HepG2 (cell line): ENCODE measurements at regions not wholly inside any gene's neighbourhood (a gene's known extent, or its start where the extent isn't known, plus 50 kb on each side); places are given as distances from the start of the nearest gene placed in this dataset.

Experiments
- ATAC-seq: fragments of 200-7000 bp; cut with Tn5 transposase; 3 replicates; pipeline ENCODE4 v1.9.1; 2020; ENCODE audit warnings: mild to moderate bottlenecking, moderate library complexity
- BruUV-seq: library from RNA; stranded (reverse); fragments of 400-500 nt; replicated peaks from 2 replicates; lab custom pipeline; 2021; lab: Mats Ljungman, UMichigan
- CTCF ChIA-PET: fragments of 300-600 bp; formaldehyde crosslinking; extraction: SDS; loops from one replicate; lab custom pipeline; 2021; ENCODE audit warnings: low total read pairs, inconsistent platforms, low intra/inter-chr PET ratio; lab: Yijun Ruan, JAX
- POLR2A ChIA-PET: fragments of 350-600 bp; sonication (Branson Sonifier 250); formaldehyde crosslinking; loops from one replicate; lab custom pipeline; 2020; ENCODE audit warnings: antibody characterized with exemption, inconsistent platforms; lab: Yijun Ruan, JAX
- DNase-seq: peaks from one replicate; pipeline ENCODE4 v3.0.0-alpha.2; 2015; ENCODE audit warnings: low spot score
- FAIRE-seq: peaks from 3 replicates; lab custom pipeline; 2011; peaks lifted over from hg19 to GRCh38; lab: Jason Lieb, UNC
- H2AFZ ChIP-seq: one replicate; pipeline ENCODE4 v1.6.1; 2011; ENCODE audit warnings: low read length, inconsistent platforms
- H3K27ac ChIP-seq: fragments of 300-600 bp; 3 replicates; pipeline ENCODE4 v1.8.0; 2011; ENCODE audit warnings: mixed run types, mild to moderate bottlenecking, mixed read lengths, low read length, inconsistent platforms; ENCODE audit not compliant: insufficient read depth; ENCODE audit errors: extremely low read length
- H3K27me3 ChIP-seq, 2 experiments: fragments of 200-600 bp in 1 of 2; 2 replicates in 1 of 2; 3 replicates in 1 of 2; pipeline versions ENCODE4 v1.6.0 to v1.8.0; 2011; ENCODE audit warnings: low read length in 2 of 2, mild to moderate bottlenecking in 2 of 2, moderate library complexity in 2 of 2, inconsistent platforms in 1 of 2; ENCODE audit not compliant: insufficient read depth in 2 of 2, control insufficient read depth in 1 of 2
- H3K36me3 ChIP-seq, 2 experiments: fragments of 200-600 bp in 1 of 2; replicated peaks in 1 of 2; 2 replicates in 1 of 2; 3 replicates in 1 of 2; pipeline versions ENCODE4 v1.5.1 to v1.8.0; 2011; ENCODE audit warnings: low read length in 2 of 2, inconsistent platforms in 1 of 2; ENCODE audit not compliant: insufficient read depth in 2 of 2, control insufficient read depth in 1 of 2
- H3K4me1 ChIP-seq: 2 replicates; pipeline ENCODE4 v1.5.1; 2012; ENCODE audit warnings: low read length, inconsistent platforms; ENCODE audit not compliant: insufficient read depth
- H3K4me2 ChIP-seq: 2 replicates; pipeline ENCODE4 v1.6.0; 2011; ENCODE audit warnings: low read depth, low read length, inconsistent platforms
- H3K4me3 ChIP-seq, 3 experiments: fragments of 200-600 bp in 1 of 3; sonication (generic), shearing (Covaris generic) in 1 of 3; replicated peaks in 1 of 3; 2 replicates each; pipeline ENCODE4 v1.5.1; 2011 to 2016; ENCODE audit warnings: low read length in 3 of 3, inconsistent platforms in 2 of 3, low read depth in 2 of 3, mild to moderate bottlenecking in 2 of 3, control low read depth in 1 of 3, mixed read lengths in 1 of 3; ENCODE audit not compliant: insufficient read depth in 1 of 3
- H3K79me2 ChIP-seq: one replicate; pipeline ENCODE4 v1.6.1; 2011; ENCODE audit warnings: low read length, inconsistent platforms; ENCODE audit not compliant: insufficient read depth
- H3K9ac ChIP-seq: 2 replicates; pipeline ENCODE4 v1.6.0; 2011; ENCODE audit warnings: mild to moderate bottlenecking, low read depth, low read length, inconsistent platforms; ENCODE audit not compliant: insufficient read depth
- H3K9me3 ChIP-seq: 2 replicates; pipeline ENCODE4 v1.5.1; 2012; ENCODE audit warnings: mild to moderate bottlenecking, low read length
- H4K20me1 ChIP-seq: 2 replicates; pipeline ENCODE4 v1.6.0; 2011; ENCODE audit warnings: inconsistent platforms, mild to moderate bottlenecking, low read length, moderate library complexity; ENCODE audit not compliant: insufficient read depth
- E2F1 ChIP-seq: sonication (generic); formaldehyde crosslinking; IDR thresholded peaks from 2 replicates; pipeline ENCODE4 v1.5.0; 2020; ENCODE audit warnings: missing genetic modification reagents
- KAT2B ChIP-seq: fragments of 150-350 bp; IDR thresholded peaks from 2 replicates; pipeline ENCODE4 v1.6.1; 2014; ENCODE audit warnings: low read depth, low read length, borderline replicate concordance
- RAD21 ChIP-seq: fragments of 450-650 bp; formaldehyde crosslinking; IDR thresholded peaks from 2 replicates; pipeline ENCODE4 v1.5.0; 2020; ENCODE audit warnings: mild to moderate bottlenecking
- WGBS: methylation state at CpG from one replicate; pipeline ENCODE4 v1.1.6; 2017; ENCODE audit warnings: low lambda C conversion rate; 5-methylcytosine and 5-hydroxymethylcytosine counted together
- in situ Hi-C: cut with HindIII; loops from 2 replicates; pipeline ENCODE4 v1.10.0; 2017; ENCODE audit warnings: low pct_unique_long_range_greater_than_20kb; ENCODE audit not compliant: extremely low pct_ligation_motif_present
- intact Hi-C: fragments of 100-400 bp; cut with micrococcal nuclease; formaldehyde crosslinking; loops from one replicate; pipeline ENCODE4 v1.10.0; 2022; ENCODE audit not compliant: unreplicated experiment
- TF ChIP-seq, protein P1 (sequence below): sonication (generic); formaldehyde crosslinking; IDR thresholded peaks from 2 replicates; pipeline ENCODE4 v1.5.0; 2020; ENCODE audit warnings: mild to moderate bottlenecking, missing genetic modification reagents, borderline replicate concordance
- TF ChIP-seq, protein P2 (sequence below): sonication (generic); formaldehyde crosslinking; IDR thresholded peaks from 2 replicates; pipeline ENCODE4 v1.8.1; 2022; ENCODE audit warnings: mild to moderate bottlenecking, missing genetic modification reagents
- TF ChIP-seq, protein P3 (sequence below): sonication (generic); formaldehyde crosslinking; IDR thresholded peaks from 2 replicates; pipeline ENCODE4 v1.5.0; 2020; ENCODE audit warnings: mild to moderate bottlenecking, missing genetic modification reagents, borderline replicate concordance

- TF ChIP-seq, protein P1, sequence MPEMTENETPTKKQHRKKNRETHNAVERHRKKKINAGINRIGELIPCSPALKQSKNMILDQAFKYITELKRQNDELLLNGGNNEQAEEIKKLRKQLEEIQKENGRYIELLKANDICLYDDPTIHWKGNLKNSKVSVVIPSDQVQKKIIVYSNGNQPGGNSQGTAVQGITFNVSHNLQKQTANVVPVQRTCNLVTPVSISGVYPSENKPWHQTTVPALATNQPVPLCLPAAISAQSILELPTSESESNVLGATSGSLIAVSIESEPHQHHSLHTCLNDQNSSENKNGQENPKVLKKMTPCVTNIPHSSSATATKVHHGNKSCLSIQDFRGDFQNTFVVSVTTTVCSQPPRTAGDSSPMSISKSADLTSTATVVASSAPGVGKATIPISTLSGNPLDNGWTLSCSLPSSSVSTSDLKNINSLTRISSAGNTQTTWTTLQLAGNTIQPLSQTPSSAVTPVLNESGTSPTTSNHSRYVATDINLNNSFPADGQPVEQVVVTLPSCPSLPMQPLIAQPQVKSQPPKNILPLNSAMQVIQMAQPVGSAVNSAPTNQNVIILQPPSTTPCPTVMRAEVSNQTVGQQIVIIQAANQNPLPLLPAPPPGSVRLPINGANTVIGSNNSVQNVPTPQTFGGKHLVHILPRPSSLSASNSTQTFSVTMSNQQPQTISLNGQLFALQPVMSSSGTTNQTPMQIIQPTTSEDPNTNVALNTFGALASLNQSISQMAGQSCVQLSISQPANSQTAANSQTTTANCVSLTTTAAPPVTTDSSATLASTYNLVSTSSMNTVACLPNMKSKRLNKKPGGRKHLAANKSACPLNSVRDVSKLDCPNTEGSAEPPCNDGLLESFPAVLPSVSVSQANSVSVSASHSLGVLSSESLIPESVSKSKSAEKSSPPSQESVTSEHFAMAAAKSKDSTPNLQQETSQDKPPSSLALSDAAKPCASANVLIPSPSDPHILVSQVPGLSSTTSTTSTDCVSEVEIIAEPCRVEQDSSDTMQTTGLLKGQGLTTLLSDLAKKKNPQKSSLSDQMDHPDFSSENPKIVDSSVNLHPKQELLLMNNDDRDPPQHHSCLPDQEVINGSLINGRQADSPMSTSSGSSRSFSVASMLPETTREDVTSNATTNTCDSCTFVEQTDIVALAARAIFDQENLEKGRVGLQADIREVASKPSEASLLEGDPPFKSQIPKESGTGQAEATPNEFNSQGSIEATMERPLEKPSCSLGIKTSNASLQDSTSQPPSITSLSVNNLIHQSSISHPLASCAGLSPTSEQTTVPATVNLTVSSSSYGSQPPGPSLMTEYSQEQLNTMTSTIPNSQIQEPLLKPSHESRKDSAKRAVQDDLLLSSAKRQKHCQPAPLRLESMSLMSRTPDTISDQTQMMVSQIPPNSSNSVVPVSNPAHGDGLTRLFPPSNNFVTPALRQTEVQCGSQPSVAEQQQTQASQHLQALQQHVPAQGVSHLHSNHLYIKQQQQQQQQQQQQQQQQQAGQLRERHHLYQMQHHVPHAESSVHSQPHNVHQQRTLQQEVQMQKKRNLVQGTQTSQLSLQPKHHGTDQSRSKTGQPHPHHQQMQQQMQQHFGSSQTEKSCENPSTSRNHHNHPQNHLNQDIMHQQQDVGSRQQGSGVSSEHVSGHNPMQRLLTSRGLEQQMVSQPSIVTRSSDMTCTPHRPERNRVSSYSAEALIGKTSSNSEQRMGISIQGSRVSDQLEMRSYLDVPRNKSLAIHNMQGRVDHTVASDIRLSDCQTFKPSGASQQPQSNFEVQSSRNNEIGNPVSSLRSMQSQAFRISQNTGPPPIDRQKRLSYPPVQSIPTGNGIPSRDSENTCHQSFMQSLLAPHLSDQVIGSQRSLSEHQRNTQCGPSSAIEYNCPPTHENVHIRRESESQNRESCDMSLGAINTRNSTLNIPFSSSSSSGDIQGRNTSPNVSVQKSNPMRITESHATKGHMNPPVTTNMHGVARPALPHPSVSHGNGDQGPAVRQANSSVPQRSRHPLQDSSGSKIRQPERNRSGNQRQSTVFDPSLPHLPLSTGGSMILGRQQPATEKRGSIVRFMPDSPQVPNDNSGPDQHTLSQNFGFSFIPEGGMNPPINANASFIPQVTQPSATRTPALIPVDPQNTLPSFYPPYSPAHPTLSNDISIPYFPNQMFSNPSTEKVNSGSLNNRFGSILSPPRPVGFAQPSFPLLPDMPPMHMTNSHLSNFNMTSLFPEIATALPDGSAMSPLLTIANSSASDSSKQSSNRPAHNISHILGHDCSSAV, result no peak
Measured at GRCh38 chr16:55044201-55044975, 113.7 kb downstream of the IRX5 start (continued).

DNA sequence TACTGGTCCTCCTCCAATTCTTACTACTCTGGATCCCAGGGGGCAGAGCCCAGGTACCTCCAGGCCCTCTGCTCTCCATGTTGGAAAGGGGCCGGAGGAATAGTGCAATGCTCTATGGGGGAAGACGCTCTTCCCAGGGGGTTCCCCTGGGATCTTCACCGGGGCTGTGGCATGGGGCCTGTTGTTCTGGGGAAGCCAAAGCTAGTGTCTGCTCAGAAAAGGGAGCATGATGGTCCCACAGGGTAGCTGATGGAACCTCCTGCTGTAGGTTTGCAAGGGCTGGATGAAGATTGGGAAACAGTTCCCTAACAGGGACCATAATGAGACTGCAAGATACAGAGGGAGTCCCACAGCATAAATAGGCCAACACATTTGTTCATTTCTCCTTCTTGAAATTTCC lies 114.7 kb downstream of the IRX5 start:
- BruUV-seq, result no TSS peak
- Histone ChIP-seq H3K9me3 (no peaks in the 10 kb centered on the region), H3K9ac (no peak overlapping the region), H3K27me3 (no peaks in the 10 kb centered on the region; a peak in 1 of 5 replicates), H3K79me2 (no peaks in the 10 kb centered on the region), H3K27ac (no peak overlapping the region), H3K36me3 (no peaks in the 10 kb centered on the region), H3K4me2 (no peak overlapping the region), H4K20me1 (no peaks in the 10 kb centered on the region), H3K4me1 (no peaks in the 10 kb centered on the region), H2AFZ (no peak overlapping the region), H3K4me3 (no peak overlapping the region)
- ATAC-seq (no peak), DNase-seq (no peak), FAIRE-seq (no peak)
- in situ Hi-C loops, result no loop called here
- ChIA-PET POLR2A (no interaction called here), CTCF (no interaction called here)
- intact Hi-C loops, result no loop called here
- WGBS, result 71% methylated on average over 3 of the region's 3 CpGs
- TF ChIP-seq E2F1, result no peak
- TF ChIP-seq, protein P2, sequence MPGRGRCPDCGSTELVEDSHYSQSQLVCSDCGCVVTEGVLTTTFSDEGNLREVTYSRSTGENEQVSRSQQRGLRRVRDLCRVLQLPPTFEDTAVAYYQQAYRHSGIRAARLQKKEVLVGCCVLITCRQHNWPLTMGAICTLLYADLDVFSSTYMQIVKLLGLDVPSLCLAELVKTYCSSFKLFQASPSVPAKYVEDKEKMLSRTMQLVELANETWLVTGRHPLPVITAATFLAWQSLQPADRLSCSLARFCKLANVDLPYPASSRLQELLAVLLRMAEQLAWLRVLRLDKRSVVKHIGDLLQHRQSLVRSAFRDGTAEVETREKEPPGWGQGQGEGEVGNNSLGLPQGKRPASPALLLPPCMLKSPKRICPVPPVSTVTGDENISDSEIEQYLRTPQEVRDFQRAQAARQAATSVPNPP (CRISPR knock-in tag), result no peak
- TF ChIP-seq, protein P3, sequence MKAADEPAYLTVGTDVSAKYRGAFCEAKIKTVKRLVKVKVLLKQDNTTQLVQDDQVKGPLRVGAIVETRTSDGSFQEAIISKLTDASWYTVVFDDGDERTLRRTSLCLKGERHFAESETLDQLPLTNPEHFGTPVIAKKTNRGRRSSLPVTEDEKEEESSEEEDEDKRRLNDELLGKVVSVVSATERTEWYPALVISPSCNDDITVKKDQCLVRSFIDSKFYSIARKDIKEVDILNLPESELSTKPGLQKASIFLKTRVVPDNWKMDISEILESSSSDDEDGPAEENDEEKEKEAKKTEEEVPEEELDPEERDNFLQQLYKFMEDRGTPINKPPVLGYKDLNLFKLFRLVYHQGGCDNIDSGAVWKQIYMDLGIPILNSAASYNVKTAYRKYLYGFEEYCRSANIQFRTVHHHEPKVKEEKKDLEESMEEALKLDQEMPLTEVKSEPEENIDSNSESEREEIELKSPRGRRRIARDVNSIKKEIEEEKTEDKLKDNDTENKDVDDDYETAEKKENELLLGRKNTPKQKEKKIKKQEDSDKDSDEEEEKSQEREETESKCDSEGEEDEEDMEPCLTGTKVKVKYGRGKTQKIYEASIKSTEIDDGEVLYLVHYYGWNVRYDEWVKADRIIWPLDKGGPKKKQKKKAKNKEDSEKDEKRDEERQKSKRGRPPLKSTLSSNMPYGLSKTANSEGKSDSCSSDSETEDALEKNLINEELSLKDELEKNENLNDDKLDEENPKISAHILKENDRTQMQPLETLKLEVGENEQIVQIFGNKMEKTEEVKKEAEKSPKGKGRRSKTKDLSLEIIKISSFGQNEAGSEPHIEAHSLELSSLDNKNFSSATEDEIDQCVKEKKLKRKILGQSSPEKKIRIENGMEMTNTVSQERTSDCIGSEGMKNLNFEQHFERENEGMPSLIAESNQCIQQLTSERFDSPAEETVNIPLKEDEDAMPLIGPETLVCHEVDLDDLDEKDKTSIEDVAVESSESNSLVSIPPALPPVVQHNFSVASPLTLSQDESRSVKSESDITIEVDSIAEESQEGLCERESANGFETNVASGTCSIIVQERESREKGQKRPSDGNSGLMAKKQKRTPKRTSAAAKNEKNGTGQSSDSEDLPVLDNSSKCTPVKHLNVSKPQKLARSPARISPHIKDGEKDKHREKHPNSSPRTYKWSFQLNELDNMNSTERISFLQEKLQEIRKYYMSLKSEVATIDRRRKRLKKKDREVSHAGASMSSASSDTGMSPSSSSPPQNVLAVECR, result no peak
- no peak for TF ChIP-seq RAD21 (CRISPR knock-in tag)
- no peak for TF ChIP-seq KAT2B
